HG02870 (cell line): ENCODE measurements at regions not wholly inside any gene's neighbourhood (a gene's known extent, or its start where the extent isn't known, plus 50 kb on each side); places are given as distances from the start of the nearest gene placed in this dataset.

Experiments
- ATAC-seq: cut with Tn5 transposase; IDR thresholded peaks from one replicate; pipeline ENCODE4 v1.9.1; 2021; ENCODE audit warnings: mild to moderate bottlenecking, moderate library complexity; ENCODE audit not compliant: unreplicated experiment

DNA sequence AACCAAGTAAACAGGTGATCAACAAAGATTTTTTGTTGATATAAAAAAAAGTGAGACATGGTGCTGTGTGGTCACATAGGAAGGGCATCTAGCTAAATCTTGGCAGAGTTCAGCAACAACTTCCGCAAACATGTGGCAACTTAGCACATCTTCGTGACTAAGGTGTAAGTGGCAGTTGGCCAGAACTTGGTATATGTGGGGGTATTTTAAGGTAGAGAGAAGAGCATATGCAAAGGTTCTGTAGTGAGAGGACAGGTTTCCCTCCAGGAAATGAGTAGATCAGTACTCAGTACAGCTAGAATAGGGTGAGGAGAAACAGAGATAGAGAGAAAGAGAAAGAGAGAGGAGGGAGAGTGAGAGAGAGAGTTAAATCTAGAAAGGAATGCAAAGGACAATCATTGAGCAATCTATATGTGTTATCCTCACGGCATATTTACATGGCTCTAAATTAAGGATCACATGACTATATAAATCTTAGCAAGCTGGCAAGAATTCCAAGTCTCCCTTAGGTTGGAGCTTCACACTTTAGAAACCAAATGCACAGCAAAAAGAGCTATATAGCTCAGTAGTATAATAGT, 227.7 kb upstream of the HMGA2 start:
- no peak for ATAC-seq

DNA sequence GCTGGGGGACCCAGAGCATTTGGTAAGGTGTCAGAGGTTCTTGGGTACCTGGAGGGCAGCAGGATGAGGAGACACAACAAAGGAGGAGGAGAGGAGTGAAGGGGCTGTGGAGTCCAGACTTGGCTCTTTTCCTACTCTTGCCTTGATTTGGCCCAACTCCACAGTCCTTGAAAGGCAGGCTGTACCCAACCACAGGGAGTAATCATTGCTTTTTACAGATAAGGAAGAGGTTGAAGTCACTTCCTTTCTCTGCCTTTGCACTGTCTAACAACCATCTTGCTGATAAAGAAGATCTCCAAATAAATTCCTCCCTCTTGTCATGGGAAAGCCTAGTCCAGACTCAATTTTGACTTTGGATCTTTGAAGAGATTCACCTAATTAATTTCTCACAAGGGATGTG, 226.8 kb upstream of the HMGA2 start:
- no peak for ATAC-seq

GRCh38 chr12:65598688-65599087, 225.6 kb upstream of the HMGA2 start:
- ATAC-seq, result no peak

GRCh38 chr12:65602253-65602609, 222.1 kb upstream of the HMGA2 start:
- ATAC-seq, result no peak

DNA sequence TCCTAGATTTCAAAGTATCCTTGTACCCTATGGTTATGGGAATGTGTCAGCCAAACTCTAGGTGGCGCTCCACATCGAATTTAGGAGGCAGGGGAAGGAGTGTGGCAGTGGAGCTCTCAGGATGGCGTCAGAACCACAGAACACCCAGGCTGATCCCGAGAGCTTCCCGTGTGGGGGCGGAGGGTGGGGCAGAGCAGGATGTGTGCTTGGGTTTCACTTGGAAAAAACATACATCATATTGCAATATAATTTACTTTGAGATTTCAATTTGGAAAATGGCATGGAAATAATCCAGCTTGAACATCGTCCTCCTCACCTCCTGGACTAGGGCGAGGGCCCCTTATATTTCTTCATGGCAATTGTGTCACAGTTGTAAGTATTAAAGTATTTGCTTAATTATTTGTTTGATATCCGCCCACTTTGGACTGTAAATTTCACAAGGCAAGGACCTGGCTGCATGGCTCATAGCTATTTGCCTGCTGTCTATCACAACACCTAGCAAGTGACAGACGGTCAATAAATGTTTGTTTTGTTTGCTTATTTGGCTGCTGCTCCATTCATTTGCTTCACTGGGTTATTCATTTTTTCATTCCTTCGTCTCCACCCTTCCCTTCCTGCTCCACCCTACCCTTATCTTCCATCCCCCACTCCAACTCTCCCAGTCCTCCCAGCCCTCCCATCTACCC, 221.5 kb upstream of the HMGA2 start:
- ATAC-seq, result no peak

GRCh38 chr12:65603438-65604351, 220.6 kb upstream of the HMGA2 start:
- ATAC-seq, result no peak

DNA sequence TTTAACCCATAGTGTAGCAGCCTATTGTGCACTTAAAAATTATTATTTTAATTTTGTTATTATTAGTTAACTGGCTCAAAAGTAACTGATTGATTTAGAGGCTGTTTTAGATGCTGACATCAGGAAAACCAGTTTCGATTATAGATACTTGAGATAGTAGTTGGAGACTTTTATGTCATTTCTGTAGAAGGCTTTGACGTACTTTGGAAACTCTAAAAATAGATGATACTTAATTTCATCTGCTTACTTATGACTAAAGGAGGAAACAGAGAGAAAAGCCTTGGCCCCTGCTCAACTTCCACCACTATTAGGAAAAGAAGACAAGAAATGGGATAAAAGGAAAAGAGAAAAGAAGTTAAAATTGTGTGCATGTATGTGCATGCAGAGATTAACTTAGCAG, 219.3 kb upstream of the HMGA2 start:
- no peak for ATAC-seq

- no peak for ATAC-seq
These were observed 218.1 kb upstream of the HMGA2 start for GRCh38 chr12:65606008-65606766.

- no peak for ATAC-seq
These were observed 216.9 kb upstream of the HMGA2 start for GRCh38 chr12:65607401-65607841.

GRCh38 chr12:65608319-65608916, 215.9 kb upstream of the HMGA2 start:
- ATAC-seq, result no peak

GRCh38 chr12:65609359-65609771, 214.9 kb upstream of the HMGA2 start:
- no peak for ATAC-seq

- ATAC-seq, result no peak
These were observed 212.9 kb upstream of the HMGA2 start for GRCh38 chr12:65611396-65611795.

GRCh38 chr12:65612440-65612839, 211.8 kb upstream of the HMGA2 start:
- ATAC-seq, result no peak

- no peak for ATAC-seq
These were observed 210.6 kb upstream of the HMGA2 start for GRCh38 chr12:65613692-65614091.

- ATAC-seq, result no peak
These were observed 209.9 kb upstream of the HMGA2 start for GRCh38 chr12:65614259-65614889.

- ATAC-seq, result no peak
These were observed 209.2 kb upstream of the HMGA2 start for GRCh38 chr12:65615118-65615517.

DNA sequence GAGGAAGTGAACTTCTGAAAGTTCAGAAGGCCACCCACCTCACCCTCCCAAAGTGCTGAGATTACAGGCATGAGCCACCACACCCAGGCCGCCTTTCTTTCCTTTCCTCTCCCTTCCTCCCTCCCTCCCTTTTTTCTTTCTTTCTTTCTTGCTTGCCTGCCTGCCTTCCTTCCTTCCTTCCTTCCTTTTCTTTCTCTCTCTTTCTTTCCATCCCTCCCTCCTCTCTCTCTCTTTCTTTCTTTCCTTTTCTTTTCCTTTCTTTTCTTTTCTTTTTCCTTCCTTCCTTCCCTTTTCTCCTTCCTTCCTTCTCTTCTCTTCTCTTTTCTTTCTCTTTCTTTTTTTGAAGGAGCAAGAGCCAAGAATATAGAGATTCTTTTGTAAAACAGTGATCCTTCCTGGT, 208.3 kb upstream of the HMGA2 start:
- no peak for ATAC-seq

DNA sequence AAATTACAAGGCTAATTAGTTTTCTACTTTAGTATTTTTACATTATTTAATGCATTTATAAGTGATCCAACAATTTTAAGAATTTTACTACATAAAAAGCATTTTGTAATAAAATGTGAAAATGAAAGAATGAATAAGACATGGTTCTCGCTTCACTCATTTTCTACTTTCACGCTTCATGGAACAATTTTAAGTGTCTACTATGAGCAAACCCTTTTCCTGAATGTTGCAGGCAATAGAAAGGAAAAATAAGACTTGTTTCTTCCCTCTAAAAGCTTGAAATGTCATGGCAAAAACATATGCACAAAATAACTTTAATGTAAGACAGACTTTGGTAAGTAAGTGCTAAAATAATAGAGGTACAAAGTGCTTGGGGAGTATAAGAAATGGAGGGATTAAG, 205.7 kb upstream of the HMGA2 start:
- no peak for ATAC-seq

GRCh38 chr12:65619018-65619417, 205.3 kb upstream of the HMGA2 start:
- no peak for ATAC-seq

DNA sequence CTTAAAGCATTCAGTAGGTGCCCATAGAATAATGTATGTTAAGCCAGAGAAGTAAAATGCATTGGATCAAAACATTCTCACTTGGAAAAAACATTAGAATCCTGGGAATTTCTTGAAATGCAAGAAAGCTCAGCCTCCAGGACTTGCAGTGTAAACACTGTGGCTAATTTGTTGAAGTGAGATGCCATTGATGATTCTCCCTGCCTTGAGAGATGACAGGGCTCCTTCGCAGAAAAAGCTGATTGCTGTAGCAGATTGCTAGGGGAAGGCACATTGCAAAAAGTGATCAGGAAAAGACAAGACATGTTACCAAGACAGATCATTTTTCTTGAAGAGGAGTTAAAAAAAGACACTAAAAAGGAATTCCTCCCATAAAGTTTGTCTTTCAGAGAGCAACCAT, 204.2 kb upstream of the HMGA2 start:
- ATAC-seq, result no peak
